Ovary (tissue), 3 donors: ENCODE measurements at regions not wholly inside any gene's neighbourhood (a gene's known extent, or its start where the extent isn't known, plus 50 kb on each side); places are given as distances from the start of the nearest gene placed in this dataset.
"Not testable (repeated sequence)": the region's sequence is repeated elsewhere in the genome, so short reads cannot be mapped to it uniquely, and the experiment has no call there.

ENCODE experiments used
- CTCF ChIP-seq, 3 donors: fragments of 450-650 bp in 2 of 3; fragments of 200-600 bp in 1 of 3; IDR thresholded peaks; one replicate each; pipeline versions ENCODE4 v1.5.1 to v1.8.0; 2016 to 2022; ENCODE audit warnings: antibody characterized with exemption in 3 of 3, mild to moderate bottlenecking in 1 of 3
- EP300 ChIP-seq: sonication (generic); formaldehyde crosslinking; IDR thresholded peaks from one replicate; pipeline ENCODE4 v1.6.1; 2017; ENCODE audit warnings: antibody characterized with exemption
- POLR2A ChIP-seq: fragments of 450-650 bp; IDR thresholded peaks from one replicate; pipeline ENCODE4 v1.6.1; 2017; ENCODE audit warnings: antibody characterized with exemption, mild to moderate bottlenecking, moderate library complexity
- donor health status: DM: no; HTN: no; CAD: no.

GRCh38 chr9:102905795-102906194 lies 89.3 kb upstream of the CYLC2 start:
- not testable (repeated sequence) for TF ChIP-seq POLR2A; CTCF (IDR thresholded peaks at IDR 0.05); EP300
